Endothelial cell of umbilical vein (primary cell): ENCODE measurements at regions not wholly inside any gene's neighbourhood (a gene's known extent, or its start where the extent isn't known, plus 50 kb on each side); places are given as distances from the start of the nearest gene placed in this dataset.

Experiments
- POLR2AphosphoS5 ChIP-seq: IDR thresholded peaks from 2 replicates; pipeline ENCODE4 v1.6.1; 2012; ENCODE audit warnings: low read depth, mild to moderate bottlenecking, control low read depth, low read length, moderate library complexity; ENCODE audit not compliant: insufficient read depth
- TF ChIP-seq, protein P1 (sequence below), 2 donors: IDR thresholded peaks; 1 replicate in 1 of 2; 2 replicates in 1 of 2; pipeline ENCODE4 v1.5.1; 2011; ENCODE audit warnings: low read length in 2 of 2, mild to moderate bottlenecking in 2 of 2, moderate library complexity in 2 of 2, control low read depth in 1 of 2, inconsistent platforms in 1 of 2, low read depth in 1 of 2; ENCODE audit not compliant: insufficient read depth in 1 of 2; ENCODE audit errors: extremely low read depth in 1 of 2

- no peak for TF ChIP-seq POLR2AphosphoS5
- TF ChIP-seq, protein P1, sequence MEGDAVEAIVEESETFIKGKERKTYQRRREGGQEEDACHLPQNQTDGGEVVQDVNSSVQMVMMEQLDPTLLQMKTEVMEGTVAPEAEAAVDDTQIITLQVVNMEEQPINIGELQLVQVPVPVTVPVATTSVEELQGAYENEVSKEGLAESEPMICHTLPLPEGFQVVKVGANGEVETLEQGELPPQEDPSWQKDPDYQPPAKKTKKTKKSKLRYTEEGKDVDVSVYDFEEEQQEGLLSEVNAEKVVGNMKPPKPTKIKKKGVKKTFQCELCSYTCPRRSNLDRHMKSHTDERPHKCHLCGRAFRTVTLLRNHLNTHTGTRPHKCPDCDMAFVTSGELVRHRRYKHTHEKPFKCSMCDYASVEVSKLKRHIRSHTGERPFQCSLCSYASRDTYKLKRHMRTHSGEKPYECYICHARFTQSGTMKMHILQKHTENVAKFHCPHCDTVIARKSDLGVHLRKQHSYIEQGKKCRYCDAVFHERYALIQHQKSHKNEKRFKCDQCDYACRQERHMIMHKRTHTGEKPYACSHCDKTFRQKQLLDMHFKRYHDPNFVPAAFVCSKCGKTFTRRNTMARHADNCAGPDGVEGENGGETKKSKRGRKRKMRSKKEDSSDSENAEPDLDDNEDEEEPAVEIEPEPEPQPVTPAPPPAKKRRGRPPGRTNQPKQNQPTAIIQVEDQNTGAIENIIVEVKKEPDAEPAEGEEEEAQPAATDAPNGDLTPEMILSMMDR (IDR thresholded peaks at IDR 0.05; ENCODE audit: extremely low read depth in 1 of 2, insufficient read depth in 1 of 2, low read depth in 1 of 2, low read length in 2 of 2) = no peak
Measured at GRCh38 chr7:113314594-113314993, 196.2 kb upstream of the SMIM30 start.
